GM19395 (cell line): ENCODE measurements at regions not wholly inside any gene's neighbourhood (a gene's known extent, or its start where the extent isn't known, plus 50 kb on each side); places are given as distances from the start of the nearest gene placed in this dataset.

Source experiments
- ATAC-seq: cut with Tn5 transposase; IDR thresholded peaks from one replicate; pipeline ENCODE4 v1.9.1; 2021; ENCODE audit warnings: mild to moderate bottlenecking, moderate library complexity; ENCODE audit not compliant: unreplicated experiment

- no peak for ATAC-seq
These were observed 180.7 kb downstream of the TBXT start for GRCh38 chr6:165986914-165987482.

DNA sequence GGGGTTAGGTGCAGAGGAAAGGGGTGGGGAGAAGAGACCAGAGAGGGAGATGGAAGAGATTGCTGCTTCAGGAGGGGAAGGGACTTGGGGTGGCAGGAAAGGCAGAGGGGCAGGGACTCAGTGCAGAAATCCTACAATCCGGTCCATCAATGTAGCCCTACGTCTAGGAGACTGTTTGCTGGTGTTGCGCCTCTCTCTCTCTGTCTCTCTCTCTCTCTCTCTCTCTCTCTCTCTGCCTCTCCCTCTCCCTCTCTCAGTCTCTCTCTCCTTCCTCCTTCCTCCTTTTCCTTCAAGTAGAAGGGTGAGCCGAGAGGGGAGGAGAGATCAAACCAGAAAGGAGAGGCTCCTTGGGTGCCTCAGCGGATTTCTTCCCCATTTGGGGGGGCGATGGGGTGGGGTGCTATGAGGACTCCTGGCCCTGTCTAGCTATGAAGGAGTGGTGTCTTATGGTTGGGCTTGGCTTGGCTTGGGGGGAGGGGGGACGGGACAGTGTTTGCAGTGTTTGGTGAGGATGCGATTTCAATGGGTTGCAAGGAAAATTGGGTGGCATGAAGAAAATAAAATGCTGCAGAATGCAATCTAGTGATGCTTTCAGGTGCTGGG, 181.2 kb downstream of the TBXT start:
- no peak for ATAC-seq

- no peak for ATAC-seq
These were observed 181.8 kb downstream of the TBXT start for GRCh38 chr6:165985806-165986299.

- no peak for ATAC-seq
These were observed 182.3 kb downstream of the TBXT start for GRCh38 chr6:165985281-165985805.

GRCh38 chr6:165984729-165985275, 182.8 kb downstream of the TBXT start:
- no peak for ATAC-seq

- ATAC-seq = no peak
These were observed 184.3 kb downstream of the TBXT start for GRCh38 chr6:165983112-165984072.

GRCh38 chr6:165978476-165978875, 189.2 kb downstream of the TBXT start:
- ATAC-seq = no peak

GRCh38 chr6:165976684-165977083, 191.0 kb downstream of the TBXT start:
- no peak for ATAC-seq

DNA sequence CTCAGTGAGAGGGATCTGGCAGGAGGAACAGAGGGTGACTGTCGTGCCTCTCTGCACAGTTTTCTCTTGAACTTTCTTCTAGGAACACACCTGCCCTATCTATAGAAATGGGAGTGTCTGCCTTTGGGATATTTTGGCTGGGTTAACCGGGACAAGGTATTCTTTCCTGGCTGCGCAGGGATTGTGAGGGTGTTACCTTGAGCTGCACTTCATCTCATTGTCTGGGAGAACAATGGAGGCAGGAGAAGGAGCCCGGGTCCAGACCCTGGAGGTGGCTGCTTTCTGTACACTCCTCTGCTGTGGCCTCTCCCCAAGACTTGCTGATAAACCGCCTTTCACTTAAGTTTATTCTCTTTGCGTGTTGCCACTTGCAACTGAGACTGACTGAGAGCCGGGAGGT, 192.8 kb downstream of the TBXT start:
- ATAC-seq = no peak

DNA sequence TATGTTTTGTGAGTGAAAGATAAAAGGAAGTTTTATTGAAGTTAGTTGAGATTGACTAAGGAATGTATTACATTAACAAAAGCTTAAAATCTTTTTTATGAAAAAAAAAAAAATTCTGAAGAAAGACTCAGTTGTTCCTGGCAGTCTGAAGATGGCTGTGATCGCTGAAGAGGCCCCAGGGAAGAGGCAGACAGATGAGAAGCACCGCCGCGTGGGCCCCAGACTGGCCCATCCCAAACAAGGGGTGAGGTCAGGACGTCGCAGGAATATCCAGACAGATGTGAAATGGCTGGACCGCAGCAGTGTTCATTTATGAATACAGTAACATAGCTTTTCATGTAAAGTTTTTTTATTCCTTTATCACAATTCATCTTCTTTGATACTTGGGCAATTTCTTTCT, 194.2 kb downstream of the TBXT start:
- ATAC-seq = no peak

GRCh38 chr6:165972139-165972802, 195.4 kb downstream of the TBXT start:
- ATAC-seq = no peak

GRCh38 chr6:165971202-165971601, 196.4 kb downstream of the TBXT start:
- ATAC-seq = no peak

DNA sequence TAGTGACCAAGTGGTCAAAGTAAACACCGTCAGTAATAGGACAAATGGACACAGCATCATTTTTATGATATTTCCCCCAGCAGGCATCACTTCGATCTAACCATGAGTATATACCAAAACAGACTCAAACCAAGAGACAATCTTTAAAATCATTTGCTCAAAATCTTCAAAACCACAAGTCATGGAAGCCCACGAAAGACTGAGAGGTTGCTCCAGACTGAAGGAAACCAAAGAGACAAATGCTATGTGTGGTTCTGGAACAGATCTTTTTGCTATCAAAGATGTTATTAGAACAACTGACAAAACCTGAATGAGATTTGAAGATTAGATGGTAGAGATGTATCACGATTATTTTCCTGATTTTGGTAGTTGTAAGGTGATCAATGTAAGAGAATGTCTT, 197.7 kb downstream of the TBXT start:
- no peak for ATAC-seq

DNA sequence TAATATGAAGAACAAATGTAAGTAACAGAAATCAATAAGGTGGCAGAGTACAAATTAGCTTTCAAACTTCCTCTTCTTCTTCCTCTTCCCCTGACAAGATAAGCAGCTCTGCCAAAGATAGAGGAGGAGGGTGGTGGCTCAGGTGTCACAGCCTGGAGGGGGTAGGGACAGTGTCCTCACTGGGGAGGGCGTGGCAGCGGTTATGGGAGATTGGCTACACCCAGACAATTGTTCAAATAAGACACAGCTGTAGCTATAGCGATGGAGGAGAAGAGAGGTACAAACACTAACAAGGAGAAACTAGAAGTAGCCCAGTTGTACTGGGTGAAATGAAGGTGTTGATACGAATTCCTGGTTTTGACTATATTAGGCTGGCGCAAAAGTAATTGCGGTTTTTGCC, 198.5 kb downstream of the TBXT start:
- no peak for ATAC-seq

DNA sequence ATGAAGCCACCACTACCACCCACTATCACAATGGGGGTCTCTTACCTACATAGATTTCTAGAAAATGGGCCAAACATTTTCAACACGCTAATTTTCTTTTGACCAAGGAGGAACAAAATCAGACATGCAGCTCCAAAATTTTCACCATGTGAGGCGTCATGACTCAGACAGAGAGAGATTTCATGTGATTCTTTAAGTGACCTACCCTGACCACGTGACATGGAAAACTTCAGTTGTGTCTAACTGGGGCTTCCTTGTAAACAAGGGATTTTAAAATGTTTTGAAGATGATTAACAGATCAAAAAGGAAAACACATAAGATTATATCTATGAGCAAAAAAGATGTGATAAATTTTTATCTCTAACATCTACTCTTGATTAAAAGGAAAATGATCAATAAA, 199.2 kb downstream of the TBXT start:
- no peak for ATAC-seq

DNA sequence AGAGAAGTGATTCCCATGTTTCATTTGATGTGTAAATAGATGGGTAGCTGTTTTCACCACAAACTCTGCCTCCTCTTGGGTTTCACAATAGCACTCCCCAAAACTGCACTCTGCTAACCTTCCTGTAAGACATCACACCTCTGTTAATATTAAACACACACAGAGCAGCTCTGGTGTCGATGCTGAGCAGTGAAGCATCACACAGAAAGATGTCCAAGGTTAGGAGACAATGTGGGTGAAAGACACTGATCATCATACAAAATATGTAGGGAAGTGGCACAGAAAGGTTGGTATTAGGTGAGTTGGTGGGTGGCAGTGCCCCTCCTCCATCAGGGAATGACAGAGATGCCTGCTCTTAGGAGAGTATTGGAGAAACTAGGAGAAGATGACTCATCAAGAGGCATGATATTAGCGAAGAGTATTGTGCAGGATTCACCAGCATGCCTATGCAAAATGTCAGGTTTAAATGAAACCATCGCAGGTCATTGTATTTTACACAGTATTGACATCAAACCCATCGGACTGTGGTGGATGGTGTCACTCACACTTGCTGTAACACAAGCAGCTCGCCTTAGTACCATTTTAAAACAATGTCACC, 199.7 kb downstream of the TBXT start:
- ATAC-seq = peak; percentile 60

GRCh38 chr6:165963750-165964149, 203.9 kb downstream of the TBXT start:
- no peak for ATAC-seq

- no peak for ATAC-seq
These were observed 205.3 kb downstream of the TBXT start for GRCh38 chr6:165962366-165962765.

- ATAC-seq = no peak
These were observed 206.4 kb downstream of the TBXT start for GRCh38 chr6:165961233-165961632.

DNA sequence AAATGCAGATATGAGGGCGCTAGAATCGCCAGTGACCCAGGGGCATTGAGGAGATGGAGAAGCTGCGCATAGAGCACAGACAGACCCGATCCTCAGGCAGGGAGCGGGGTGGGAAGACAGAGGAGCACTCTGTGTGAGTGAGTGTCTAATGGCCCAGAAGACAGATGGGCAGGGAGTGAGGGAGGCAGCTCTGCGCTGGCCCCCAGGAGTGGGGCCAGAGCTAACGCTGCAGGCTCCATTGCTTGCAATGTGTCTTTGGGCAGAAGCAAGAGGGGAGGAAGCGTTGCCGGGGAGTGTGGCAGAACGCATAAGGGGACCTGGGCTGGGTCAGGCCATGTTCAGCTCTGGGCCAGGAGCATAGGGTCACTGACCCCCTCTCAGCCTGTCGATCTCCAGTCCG, 207.0 kb downstream of the TBXT start:
- no peak for ATAC-seq
